ENCODE measurements at regions not wholly inside any gene's neighbourhood (a gene's known extent, or its start where the extent isn't known, plus 50 kb on each side); places are given as distances from the start of the nearest gene placed in this dataset.

DNA sequence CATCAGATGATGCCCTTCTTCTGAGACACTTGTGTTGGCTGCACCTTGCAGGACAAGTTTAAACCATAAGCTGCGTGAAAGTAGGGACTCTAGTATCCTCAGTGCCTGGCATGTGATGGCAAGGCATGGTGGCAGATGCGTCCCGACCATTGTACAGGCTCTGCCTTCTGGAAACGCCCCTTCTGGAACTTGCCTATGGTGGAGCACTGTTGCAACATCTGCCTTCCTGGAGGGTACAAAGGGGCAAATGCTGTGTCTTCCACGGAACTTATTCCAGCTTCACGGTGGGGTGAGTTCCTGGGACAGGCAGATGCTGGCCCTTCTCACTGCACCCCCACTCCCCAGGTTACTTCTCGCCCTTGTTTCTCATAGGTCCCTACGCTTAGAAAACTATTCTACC lies 232.8 kb downstream of the THBS2 start:
- Histone ChIP-seq H3K36me3 (no peaks in the 10 kb centered on the region), H3K27ac (no peak overlapping the region), H3K9me3 (no peaks in the 10 kb centered on the region), H3K27me3 (no peaks in the 10 kb centered on the region), H3K9ac (ENCODE audit: low read depth in 2 of 2, low read length in 2 of 2) (no peak overlapping the region), H3K4me3 (no peak overlapping the region), H3K4me1 (no peaks in the 10 kb centered on the region)
- intact Hi-C loops (cut with DNase I), result no loop called here
- TF ChIP-seq, protein P1, sequence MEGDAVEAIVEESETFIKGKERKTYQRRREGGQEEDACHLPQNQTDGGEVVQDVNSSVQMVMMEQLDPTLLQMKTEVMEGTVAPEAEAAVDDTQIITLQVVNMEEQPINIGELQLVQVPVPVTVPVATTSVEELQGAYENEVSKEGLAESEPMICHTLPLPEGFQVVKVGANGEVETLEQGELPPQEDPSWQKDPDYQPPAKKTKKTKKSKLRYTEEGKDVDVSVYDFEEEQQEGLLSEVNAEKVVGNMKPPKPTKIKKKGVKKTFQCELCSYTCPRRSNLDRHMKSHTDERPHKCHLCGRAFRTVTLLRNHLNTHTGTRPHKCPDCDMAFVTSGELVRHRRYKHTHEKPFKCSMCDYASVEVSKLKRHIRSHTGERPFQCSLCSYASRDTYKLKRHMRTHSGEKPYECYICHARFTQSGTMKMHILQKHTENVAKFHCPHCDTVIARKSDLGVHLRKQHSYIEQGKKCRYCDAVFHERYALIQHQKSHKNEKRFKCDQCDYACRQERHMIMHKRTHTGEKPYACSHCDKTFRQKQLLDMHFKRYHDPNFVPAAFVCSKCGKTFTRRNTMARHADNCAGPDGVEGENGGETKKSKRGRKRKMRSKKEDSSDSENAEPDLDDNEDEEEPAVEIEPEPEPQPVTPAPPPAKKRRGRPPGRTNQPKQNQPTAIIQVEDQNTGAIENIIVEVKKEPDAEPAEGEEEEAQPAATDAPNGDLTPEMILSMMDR (IDR thresholded peaks at IDR 0.05), result no peak
- DNase-seq, result no peak

DNA sequence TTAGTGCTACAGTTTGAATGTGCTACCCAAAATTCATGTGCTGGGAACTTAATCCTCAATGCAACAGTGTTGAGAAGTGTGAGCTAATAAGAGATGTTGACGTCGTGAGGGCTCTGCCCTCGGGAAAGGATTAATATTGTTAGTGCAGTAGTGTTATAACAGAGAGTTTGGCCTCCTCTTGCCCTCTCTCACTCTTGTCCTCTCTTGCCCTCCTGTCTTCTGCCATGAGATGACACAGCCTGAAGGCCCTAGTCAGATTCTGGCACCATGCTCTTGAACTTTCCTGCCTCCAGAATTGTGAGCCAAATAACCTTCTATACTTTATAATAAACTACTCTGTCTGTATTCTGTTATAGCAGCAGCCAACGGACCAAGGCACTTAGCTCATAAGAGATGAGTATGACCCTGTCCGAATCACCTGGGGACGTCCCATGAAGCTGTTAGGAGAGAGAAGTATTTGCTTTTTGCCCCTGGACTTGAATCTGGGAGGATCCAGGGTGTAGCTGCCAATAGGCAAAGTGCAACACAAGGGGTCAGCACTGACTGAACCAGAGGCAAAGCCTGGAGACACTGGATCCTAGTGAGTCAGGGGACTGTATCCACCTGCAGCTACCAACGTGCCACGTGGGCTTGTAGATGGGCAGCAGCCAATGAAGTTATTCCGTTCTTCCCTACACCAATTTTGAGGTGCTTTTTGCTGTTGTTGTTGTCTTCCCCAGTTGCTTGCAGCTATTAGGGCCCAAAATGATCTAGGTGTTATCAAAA lies 233.7 kb downstream of the THBS2 start:
- no peak overlapping the region for H3K27ac ChIP-seq
- TF ChIP-seq, protein P1 (IDR thresholded peaks at IDR 0.05), result no peak

DNA sequence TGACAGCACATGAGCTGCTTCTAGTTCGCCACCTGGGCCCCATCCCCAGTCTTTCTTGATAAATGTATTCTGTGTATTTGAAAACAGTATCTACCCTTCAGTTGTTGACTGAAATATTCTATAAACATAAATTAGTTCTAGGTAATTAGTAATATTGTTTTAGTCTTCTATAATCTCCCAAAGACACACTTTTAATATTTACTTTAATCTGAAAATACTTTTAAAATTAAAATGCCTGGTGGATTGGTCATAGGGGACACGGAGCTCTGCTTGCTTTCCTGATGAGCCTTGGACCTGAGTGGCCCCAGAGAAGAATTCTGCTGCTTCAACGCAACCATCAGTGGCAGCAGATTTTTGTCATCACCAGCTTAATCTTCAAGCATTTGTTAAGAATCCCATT lies 234.5 kb downstream of the THBS2 start:
- H3K9me3 ChIP-seq, result no peaks in the 10 kb centered on the region
- intact Hi-C loops (cut with DNase I), result no loop called here
- no peak overlapping the region for H3K9ac ChIP-seq (ENCODE audit: low read depth in 2 of 2, low read length in 2 of 2)
- no peak overlapping the region for H3K27ac ChIP-seq
- H3K27me3 ChIP-seq, result no peaks in the 10 kb centered on the region
- TF ChIP-seq, protein P1 (IDR thresholded peaks at IDR 0.05), result no peak
- no peaks in the 10 kb centered on the region for H3K4me1 ChIP-seq
- no peak for DNase-seq
- H3K36me3 ChIP-seq, result no peaks in the 10 kb centered on the region
- no peak overlapping the region for H3K4me3 ChIP-seq

More for the DNA sequence above, 233.7 kb downstream of the THBS2 start:
- H3K4me1 ChIP-seq, result no peaks in the 10 kb centered on the region
- no peaks in the 10 kb centered on the region for H3K36me3 ChIP-seq
- no peak overlapping the region for H3K4me3 ChIP-seq
- no peak overlapping the region for H3K9ac ChIP-seq (ENCODE audit: low read depth in 2 of 2, low read length in 2 of 2)
- intact Hi-C loops (cut with DNase I), result no loop called here
- no peak for DNase-seq
- H3K9me3 ChIP-seq, result no peaks in the 10 kb centered on the region
- no peaks in the 10 kb centered on the region for H3K27me3 ChIP-seq

DNA sequence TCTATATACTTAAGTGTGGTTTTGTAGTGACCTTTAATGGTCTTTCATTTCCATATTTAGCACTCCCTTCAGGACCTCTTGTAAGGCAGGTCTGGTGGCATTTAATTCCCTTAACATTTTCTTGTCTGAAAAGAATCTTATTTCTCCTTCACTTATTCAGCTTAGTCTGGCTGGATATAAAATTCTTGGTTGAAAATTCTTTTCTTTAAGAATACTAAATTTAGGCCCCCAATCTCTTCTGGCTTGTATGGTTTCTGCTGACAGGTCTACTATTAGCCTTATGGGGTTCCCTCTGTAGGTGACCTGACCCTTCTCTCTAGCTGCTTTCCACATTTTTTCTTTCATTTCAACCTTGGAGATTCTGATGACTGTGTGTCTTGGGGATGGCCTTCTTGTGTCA lies 236.9 kb downstream of the THBS2 start:
- Histone ChIP-seq H3K9me3 (no peaks in the 10 kb centered on the region), H3K9ac (ENCODE audit: low read depth in 2 of 2, low read length in 2 of 2) (no peak overlapping the region), H3K4me3 (no peak overlapping the region), H3K36me3 (no peaks in the 10 kb centered on the region), H3K27me3 (no peaks in the 10 kb centered on the region), H3K4me1 (no peaks in the 10 kb centered on the region), H3K27ac (no peak overlapping the region)
- TF ChIP-seq, protein P1 (IDR thresholded peaks at IDR 0.05), result no peak
- intact Hi-C loops (cut with DNase I), result no loop called here
- DNase-seq, result no peak

DNA sequence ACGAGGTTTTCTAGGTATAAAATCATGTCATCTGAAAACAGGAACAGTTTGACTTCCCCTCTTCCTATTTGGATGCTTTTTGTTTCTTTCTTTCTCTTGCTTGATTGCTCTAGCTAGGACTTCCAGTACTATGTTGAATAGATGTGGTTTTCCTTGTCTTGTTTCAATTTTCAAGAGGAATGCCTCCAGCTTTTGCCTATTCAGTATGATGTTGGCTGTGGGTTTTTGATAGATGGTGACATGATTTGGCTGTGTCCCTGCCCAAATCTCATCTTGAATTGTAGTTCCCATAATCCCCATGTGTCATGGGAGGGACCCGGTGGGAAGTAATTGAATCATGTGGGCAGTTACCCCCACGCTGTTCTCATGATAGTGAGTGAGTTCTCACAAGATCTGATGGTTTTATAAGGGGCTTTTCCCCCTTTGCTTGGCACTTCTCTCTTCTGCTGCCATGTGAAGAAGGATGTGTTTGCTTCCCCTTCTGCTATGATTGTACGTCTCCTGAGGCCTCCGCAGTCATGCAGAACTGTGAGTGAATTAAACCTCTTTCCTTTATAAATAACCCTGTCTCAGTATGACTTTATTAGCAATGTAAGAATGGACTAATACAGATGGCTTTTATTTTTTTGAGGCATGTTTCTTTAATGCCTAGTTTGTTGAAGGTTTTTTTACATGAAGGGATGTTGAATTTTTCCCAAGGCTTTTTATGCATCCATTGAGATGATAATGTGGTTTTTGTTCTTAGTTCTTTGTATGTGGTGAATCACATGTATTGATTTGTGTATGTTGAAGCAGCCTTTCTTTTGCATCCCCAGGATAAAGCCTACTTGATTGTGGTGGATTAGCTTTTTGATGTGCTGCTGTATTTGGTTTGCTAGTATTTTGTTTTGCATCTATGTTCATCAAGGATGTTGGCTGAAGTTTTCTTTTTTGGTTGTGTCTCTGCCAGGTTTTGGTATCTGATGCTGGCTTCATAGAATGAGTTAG lies 239.1 kb downstream of the THBS2 start:
- intact Hi-C loops (cut with DNase I), result no loop called here
- Histone ChIP-seq H3K27ac (no peak overlapping the region), H3K36me3 (no peaks in the 10 kb centered on the region), H3K9me3 (no peaks in the 10 kb centered on the region), H3K4me3 (no peak overlapping the region), H3K27me3 (no peaks in the 10 kb centered on the region), H3K4me1 (no peaks in the 10 kb centered on the region), H3K9ac (ENCODE audit: low read depth in 2 of 2, low read length in 2 of 2) (no peak overlapping the region)
- TF ChIP-seq, protein P1 (IDR thresholded peaks at IDR 0.05), result no peak
- no peak for DNase-seq
